ENCODE measurements at regions not wholly inside any gene's neighbourhood (a gene's known extent, or its start where the extent isn't known, plus 50 kb on each side); places are given as distances from the start of the nearest gene placed in this dataset.

DNA sequence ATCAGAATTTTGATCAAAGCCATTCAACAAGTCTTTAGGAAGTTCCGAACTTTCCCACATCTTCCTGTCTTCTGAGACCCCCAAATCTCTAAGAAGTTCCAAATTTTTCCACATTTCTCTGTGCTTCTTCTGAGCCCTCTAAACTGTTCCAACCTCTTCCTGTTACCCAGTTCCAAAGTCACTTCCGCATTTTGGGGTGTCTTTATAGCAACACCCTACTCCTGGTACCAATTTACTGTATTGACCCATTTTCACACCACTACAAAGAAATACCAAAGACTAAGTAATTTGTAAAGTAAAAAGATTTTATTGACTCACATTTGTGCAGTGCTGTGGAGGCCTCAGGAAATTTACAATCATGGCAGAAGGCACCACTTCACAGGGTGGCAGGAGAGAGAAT lies 385.8 kb upstream of the GHITM start (continued):
- no peak for TF ChIP-seq TAF1 (IDR thresholded peaks at IDR 0.05; ENCODE audit: low read depth, low read length)

GRCh38 chr10:83754857-83755256 lies 384.5 kb upstream of the GHITM start:
- Histone ChIP-seq H3K4me3 (ENCODE audit: extremely low read depth in 1 of 4, insufficient read depth in 2 of 4, low read depth in 3 of 4, low read length in 4 of 4) (no peak overlapping the region), H4K5ac (ENCODE audit: insufficient read length, low read depth, low read length) (no peak overlapping the region), H3K79me1 (ENCODE audit: low read depth, low read length) (no peaks in the 10 kb centered on the region), H4K8ac (ENCODE audit: extremely low read depth, insufficient read depth, low read length) (no peak overlapping the region), H3K79me2 (ENCODE audit: control insufficient read depth in 1 of 2, insufficient read depth in 2 of 2, low read length in 2 of 2) (no peaks in the 10 kb centered on the region), H3K56ac (replicated peaks; ENCODE audit: insufficient read length, low read depth, low read length) (no peak overlapping the region), H3K23me2 (ENCODE audit: low read depth, low read length) (no peaks in the 10 kb centered on the region), H3K9me3 (ENCODE audit: insufficient read depth in 2 of 2, low read depth in 1 of 2, low read length in 1 of 2) (peaks cover 30 to 43% of the 10 kb centered on the region in 2 experiments), H2BK120ac (replicated peaks; ENCODE audit: low read depth, low read length) (no peak overlapping the region), H2AFZ (ENCODE audit: low read length) (no peak overlapping the region), H2BK15ac (ENCODE audit: low read length) (no peak overlapping the region), H2AK5ac (ENCODE audit: low read depth, low read length) (no peak overlapping the region), H3K4me2 (ENCODE audit: insufficient read depth in 1 of 2, low read depth in 2 of 2, low read length in 2 of 2) (no peak overlapping the region), H3K23ac (ENCODE audit: insufficient read length) (no peak overlapping the region), H3K27ac (ENCODE audit: low read depth, low read length) (no peak overlapping the region), H4K20me1 (replicated peaks in 1 of 2; ENCODE audit: control insufficient read depth in 1 of 2, insufficient read depth in 2 of 2, low read length in 2 of 2) (peaks cover 0 to 2% of the 10 kb centered on the region in 2 experiments), H3K9ac (replicated peaks in 1 of 4; ENCODE audit: extremely low read depth in 1 of 4, low read depth in 3 of 4, low read length in 3 of 4) (no peak overlapping the region), H2BK12ac (ENCODE audit: low read depth, low read length) (no peak overlapping the region), H3K36me3 (ENCODE audit: control insufficient read depth in 2 of 4, insufficient read depth in 4 of 4, low read length in 3 of 4) (no peaks in the 10 kb centered on the region; a peak in 1 of 8 replicates), H3K14ac (ENCODE audit: insufficient read length) (no peak overlapping the region), H2BK5ac (ENCODE audit: low read depth, low read length) (no peak overlapping the region), H3K18ac (ENCODE audit: extremely low read depth, low read length) (no peak overlapping the region), H3K4ac (replicated peaks; ENCODE audit: insufficient read length, low read depth, low read length) (no peak overlapping the region), H4K91ac (replicated peaks; ENCODE audit: insufficient read length, low read length) (no peak overlapping the region), H3K27me3 (replicated peaks in 1 of 4; ENCODE audit: control insufficient read depth in 3 of 4, extremely low read depth in 1 of 4, insufficient read depth in 3 of 4, low read length in 3 of 4) (peaks cover 3 to 20% (median 12%) of the 10 kb centered on the region in 4 experiments), H2BK20ac (ENCODE audit: low read length) (no peak overlapping the region), H3K4me1 (replicated peaks in 1 of 4; ENCODE audit: control insufficient read depth in 3 of 4, insufficient read depth in 4 of 4, low read length in 3 of 4) (peaks cover 0 to 3% (median under 1%) of the 10 kb centered on the region in 4 experiments; a peak in 3 of 7 replicates)
- POLR2A ChIA-PET (ENCODE audit: partially characterized antibody): no interaction called here
- CTCF ChIA-PET (ENCODE audit: partially characterized antibody): no interaction called here
- DNase-seq (ENCODE audit: low read depth in 1 of 2, low spot score in 2 of 2): no peak
- WGBS, 2 experiments (ENCODE audit: extremely low coverage in 1 of 2, insufficient coverage in 1 of 2, insufficient read length in 1 of 2, insufficient replicate concordance in 2 of 2, low coverage in 1 of 2, low lambda C conversion rate in 2 of 2, missing lambda C conversion rate in 1 of 2): 81% methylated on average over 1 of the region's 1 CpG; no CpG with 5 or more reads in 1 of the 2 experiments
- no peak for FAIRE-seq
- TF ChIP-seq HDAC6 (IDR thresholded peaks at IDR 0.05; ENCODE audit: low read depth, low read length) (no peak), CHD2 (IDR thresholded peaks at IDR 0.05; ENCODE audit: low read length) (no peak), SP4 (IDR thresholded peaks at IDR 0.05; ENCODE audit: low read length) (no peak), NRF1 (IDR thresholded peaks at IDR 0.05; ENCODE audit: low read depth, low read length) (no peak), TCF12 (IDR thresholded peaks at IDR 0.05; ENCODE audit: low read depth, low read length) (no peak), CBX5 (IDR thresholded peaks at IDR 0.05; ENCODE audit: low read depth, low read length) (no peak), ZNF274 (IDR thresholded peaks at IDR 0.05; ENCODE audit: borderline replicate concordance, extremely low read depth, low read length) (no peak), SIX5 (IDR thresholded peaks at IDR 0.05; ENCODE audit: low read depth, low read length) (no peak), KDM1A (IDR thresholded peaks at IDR 0.05; ENCODE audit: borderline replicate concordance, low read length) (no peak)
- TF ChIP-seq, protein P1, sequence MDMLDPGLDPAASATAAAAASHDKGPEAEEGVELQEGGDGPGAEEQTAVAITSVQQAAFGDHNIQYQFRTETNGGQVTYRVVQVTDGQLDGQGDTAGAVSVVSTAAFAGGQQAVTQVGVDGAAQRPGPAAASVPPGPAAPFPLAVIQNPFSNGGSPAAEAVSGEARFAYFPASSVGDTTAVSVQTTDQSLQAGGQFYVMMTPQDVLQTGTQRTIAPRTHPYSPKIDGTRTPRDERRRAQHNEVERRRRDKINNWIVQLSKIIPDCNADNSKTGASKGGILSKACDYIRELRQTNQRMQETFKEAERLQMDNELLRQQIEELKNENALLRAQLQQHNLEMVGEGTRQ (IDR thresholded peaks at IDR 0.05; ENCODE audit: low read length): no peak
